ENCODE measurements at regions not wholly inside any gene's neighbourhood (a gene's known extent, or its start where the extent isn't known, plus 50 kb on each side); places are given as distances from the start of the nearest gene placed in this dataset.

- WGBS (ENCODE audit: low lambda C conversion rate): 19% methylated on average over 2 of the region's 2 CpGs
- CTCF ChIA-PET: no interaction called here
- POLR2A ChIA-PET: no interaction called here
- Histone ChIP-seq H3K9ac (no peak overlapping the region), H3K9me3 (no peaks in the 10 kb centered on the region), H3K4me1 (ENCODE audit: control insufficient read depth in 1 of 2, insufficient read depth in 2 of 2, low read depth in 1 of 2, low read length in 1 of 2) (no peaks in the 10 kb centered on the region), H3K4me2 (no peak overlapping the region), H3K36me3 (replicated peaks in 1 of 2; ENCODE audit: control insufficient read depth in 1 of 2, insufficient read depth in 2 of 2, low read length in 1 of 2) (no peaks in the 10 kb centered on the region), H2AFZ (ENCODE audit: low read depth) (no peak overlapping the region), H3K9me2 (no peaks in the 10 kb centered on the region), H3K27ac (ENCODE audit: low read depth in 2 of 2, low read length in 1 of 2) (no peak overlapping the region), H4K20me1 (ENCODE audit: insufficient read depth) (no peaks in the 10 kb centered on the region), H3K27me3 (ENCODE audit: insufficient read depth) (no peaks in the 10 kb centered on the region), H3K79me2 (ENCODE audit: insufficient read depth) (no peaks in the 10 kb centered on the region), H3F3A (replicated peaks; ENCODE audit: insufficient read depth) (no peaks in the 10 kb centered on the region), H3K4me3 (ENCODE audit: low read depth in 2 of 2, low read length in 1 of 2) (no peak overlapping the region)
- TF ChIP-seq GATA2 (CRISPR knock-in tag; IDR thresholded peaks at IDR 0.05) (no peak), CTCF (IDR thresholded peaks at IDR 0.05) (no peak), JUND (IDR thresholded peaks at IDR 0.05) (no peak), TEAD4 (IDR thresholded peaks at IDR 0.05; ENCODE audit: borderline replicate concordance, insufficient read depth) (no peak), ELF1 (IDR thresholded peaks at IDR 0.05) (no peak), TCF12 (IDR thresholded peaks at IDR 0.05) (no peak)
- no peak for DNase-seq
These were observed 329.2 kb upstream of the CCNH start for GRCh38 chr5:87741881-87742280.

- 76% methylated on average over 1 of the region's 1 CpG for WGBS (ENCODE audit: low lambda C conversion rate)
- H3K27ac ChIP-seq (ENCODE audit: low read depth in 2 of 2, low read length in 1 of 2): no peak overlapping the region
- no peak overlapping the region for H2AFZ ChIP-seq (ENCODE audit: low read depth)
- TF ChIP-seq GABPA (IDR thresholded peaks at IDR 0.05; ENCODE audit: low read depth): no peak
- no peak for TF ChIP-seq SMC3 (IDR thresholded peaks at IDR 0.05; ENCODE audit: low read depth, low read length)
- TF ChIP-seq CHD2 (IDR thresholded peaks at IDR 0.05; ENCODE audit: low read length, partially characterized antibody): no peak
- TF ChIP-seq MXI1 (IDR thresholded peaks at IDR 0.05; ENCODE audit: low read depth, low read length): no peak
- no peak for TF ChIP-seq NFIC (IDR thresholded peaks at IDR 0.05; ENCODE audit: borderline replicate concordance)
- no peak for TF ChIP-seq NRF1 (IDR thresholded peaks at IDR 0.05; ENCODE audit: low read depth, low read length)
- TF ChIP-seq RAD21 (IDR thresholded peaks at IDR 0.05; ENCODE audit: low read length): no peak
- no peak for TF ChIP-seq MAX (IDR thresholded peaks at IDR 0.05; ENCODE audit: low read depth)
- no peak for TF ChIP-seq FOXM1 (IDR thresholded peaks at IDR 0.05; ENCODE audit: low read depth)
- no peak for TF ChIP-seq GATA2 (CRISPR knock-in tag; IDR thresholded peaks at IDR 0.05)
- TF ChIP-seq MEF2A (IDR thresholded peaks at IDR 0.05; ENCODE audit: borderline replicate concordance, low read depth): no peak
- no peaks in the 10 kb centered on the region for H3F3A ChIP-seq (replicated peaks; ENCODE audit: insufficient read depth)
- H3K36me3 ChIP-seq (replicated peaks in 1 of 2; ENCODE audit: control insufficient read depth in 1 of 2, insufficient read depth in 2 of 2, low read length in 1 of 2): no peaks in the 10 kb centered on the region
- no peak for DNase-seq
- ChIA-PET CTCF (no interaction called here), POLR2A (no interaction called here)
- no peak overlapping the region for H3K4me2 ChIP-seq
- no peak overlapping the region for H3K9ac ChIP-seq
- H3K4me1 ChIP-seq (ENCODE audit: control insufficient read depth in 1 of 2, insufficient read depth in 2 of 2, low read depth in 1 of 2, low read length in 1 of 2): no peaks in the 10 kb centered on the region; a peak in 1 of 4 replicates
- no peaks in the 10 kb centered on the region for H3K27me3 ChIP-seq (ENCODE audit: insufficient read depth)
- H4K20me1 ChIP-seq (ENCODE audit: insufficient read depth): no peaks in the 10 kb centered on the region
- H3K4me3 ChIP-seq (ENCODE audit: low read depth in 2 of 2, low read length in 1 of 2): no peak overlapping the region
- no peaks in the 10 kb centered on the region for H3K9me3 ChIP-seq
- H3K79me2 ChIP-seq (ENCODE audit: insufficient read depth): no peaks in the 10 kb centered on the region
- H3K9me2 ChIP-seq: no peaks in the 10 kb centered on the region
These were observed 323.2 kb upstream of the CCNH start for GRCh38 chr5:87735923-87736322.

All from SK-N-SH (cell line).